ENCODE measurements at regions not wholly inside any gene's neighbourhood (a gene's known extent, or its start where the extent isn't known, plus 50 kb on each side); places are given as distances from the start of the nearest gene placed in this dataset.

- no peaks in the 10 kb centered on the region for H3K36me3 Mint-ChIP-seq (ENCODE audit: low read depth)
- no peak for DNase-seq
- peak overlapping the region; percentile 29 for H3K4me3 Mint-ChIP-seq
- H3K27me3 Mint-ChIP-seq = peaks cover 17% of the 10 kb centered on the region
- no peaks in the 10 kb centered on the region for H3K9me3 Mint-ChIP-seq
- peaks cover 8% of the 10 kb centered on the region for H3K4me1 Mint-ChIP-seq
- intact Hi-C loops (cut with micrococcal nuclease) = no loop called here
- H3K27ac Mint-ChIP-seq = no peak overlapping the region
These were observed 72.8 kb upstream of the ITGA11 start for GRCh38 chr15:68504681-68505170.

DNA sequence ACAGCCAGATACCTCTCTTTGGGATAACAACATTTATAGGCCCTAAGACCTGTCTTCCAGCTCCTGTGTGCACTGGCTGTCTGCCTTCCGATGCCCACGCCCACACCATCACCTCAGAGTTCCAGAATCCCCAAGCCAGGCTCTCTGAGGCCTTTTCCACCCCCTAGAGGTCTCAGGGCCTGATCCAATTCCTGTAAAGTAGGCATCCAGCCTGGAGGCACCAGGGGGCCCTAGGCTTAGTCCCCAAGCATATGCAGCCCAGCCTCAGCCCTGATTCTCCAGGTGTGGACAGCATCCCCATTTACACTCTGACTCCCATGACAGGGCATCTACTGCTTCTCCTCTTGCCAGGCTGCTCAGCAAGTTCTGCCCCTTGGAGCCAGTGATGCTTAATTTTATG, 72.7 kb upstream of the CORO2B start:
- H3K4me1 Mint-ChIP-seq = peaks cover 8% of the 10 kb centered on the region
- H3K36me3 Mint-ChIP-seq (ENCODE audit: low read depth) = no peaks in the 10 kb centered on the region
- DNase-seq = no peak
- intact Hi-C loops (cut with micrococcal nuclease) = no loop called here
- H3K4me3 Mint-ChIP-seq = no peak overlapping the region
- H3K9me3 Mint-ChIP-seq = no peaks in the 10 kb centered on the region
- no peak overlapping the region for H3K27ac Mint-ChIP-seq
- peaks cover 20% of the 10 kb centered on the region for H3K27me3 Mint-ChIP-seq

GRCh38 chr15:68507447-68507846, 71.3 kb upstream of the CORO2B start:
- Mint-ChIP-seq H3K9me3 (peaks cover under 1% of the 10 kb centered on the region), H3K27me3 (peaks cover 26% of the 10 kb centered on the region), H3K27ac (no peak overlapping the region), H3K36me3 (ENCODE audit: low read depth) (no peaks in the 10 kb centered on the region), H3K4me1 (peaks cover 8% of the 10 kb centered on the region), H3K4me3 (no peak overlapping the region)
- no peak for DNase-seq
- intact Hi-C loops (cut with micrococcal nuclease) = no loop called here

DNA sequence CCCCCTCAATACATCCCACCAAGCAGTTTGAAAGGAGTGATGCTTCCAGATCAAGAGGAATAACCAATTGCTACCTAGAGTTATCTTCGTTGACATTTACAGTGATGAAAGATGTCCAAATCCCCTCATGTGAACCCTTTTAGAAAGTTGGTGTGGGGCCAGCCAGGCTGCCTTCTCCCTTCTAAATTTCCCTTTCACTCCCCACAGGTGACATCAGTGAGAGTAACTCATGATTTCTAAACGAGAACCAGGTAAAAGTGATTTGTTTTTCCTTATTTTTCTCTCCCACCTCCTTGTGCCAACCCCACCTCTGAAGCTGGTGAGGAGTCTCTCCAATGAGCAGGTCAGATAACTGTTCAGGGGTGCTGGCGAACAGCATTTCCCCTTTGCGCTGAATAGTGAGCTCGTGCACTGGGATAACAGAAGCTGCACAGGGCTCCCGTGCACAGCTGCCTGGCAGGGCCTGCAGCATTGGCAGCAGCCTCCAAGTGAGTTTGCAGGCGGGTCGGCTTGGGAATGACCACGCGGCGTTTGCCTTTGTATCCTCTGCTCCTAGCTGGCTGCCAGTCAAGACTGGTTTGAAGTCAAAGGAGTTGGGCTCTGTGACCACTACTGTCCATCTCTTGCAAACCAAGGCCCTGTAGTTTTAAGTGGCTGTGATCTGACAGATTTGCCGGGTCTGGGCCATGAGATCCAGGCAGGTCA, 70.2 kb upstream of the CORO2B start:
- Mint-ChIP-seq H3K4me1 (peaks cover 8% of the 10 kb centered on the region), H3K36me3 (ENCODE audit: low read depth) (no peaks in the 10 kb centered on the region), H3K9me3 (peaks cover 4% of the 10 kb centered on the region), H3K27ac (no peak overlapping the region), H3K4me3 (no peak overlapping the region), H3K27me3 (peaks cover 36% of the 10 kb centered on the region)
- DNase-seq = no peak
- intact Hi-C loops (cut with micrococcal nuclease) = no loop called here

DNA sequence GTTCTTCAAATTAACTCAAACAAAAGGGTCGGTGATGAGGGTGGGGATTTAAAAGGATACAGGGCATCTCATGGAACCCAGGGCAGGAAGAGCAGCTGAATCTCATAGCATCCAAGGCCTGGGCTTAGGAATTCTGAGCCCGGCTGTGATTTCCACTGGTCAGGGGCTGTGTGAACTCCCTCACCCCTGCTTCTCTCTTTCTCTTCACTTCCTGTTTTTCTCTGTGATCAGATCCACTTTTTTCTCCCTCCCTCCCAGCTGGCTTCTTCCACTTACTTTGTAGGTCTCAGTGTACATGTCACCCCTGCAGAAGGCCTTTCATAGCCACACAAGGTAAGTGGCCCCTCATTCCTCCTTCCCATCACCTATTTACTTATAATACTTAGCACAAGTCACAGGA, 68.2 kb upstream of the CORO2B start:
- H3K27me3 Mint-ChIP-seq = peaks cover 40% of the 10 kb centered on the region
- no peaks in the 10 kb centered on the region for H3K36me3 Mint-ChIP-seq (ENCODE audit: low read depth)
- H3K9me3 Mint-ChIP-seq = peaks cover 4% of the 10 kb centered on the region
- H3K4me1 Mint-ChIP-seq = no peaks in the 10 kb centered on the region
- intact Hi-C loops (cut with micrococcal nuclease) = no loop called here
- no peak for DNase-seq
- no peak overlapping the region for H3K4me3 Mint-ChIP-seq
- H3K27ac Mint-ChIP-seq = no peak overlapping the region

GRCh38 chr15:68511073-68511991, 67.5 kb upstream of the CORO2B start:
- intact Hi-C loops (cut with micrococcal nuclease) = no loop called here

GRCh38 chr15:68512052-68512451, 66.7 kb upstream of the CORO2B start:
- H3K4me3 Mint-ChIP-seq = no peak overlapping the region
- intact Hi-C loops (cut with micrococcal nuclease) = no loop called here
- peaks cover 34% of the 10 kb centered on the region for H3K27me3 Mint-ChIP-seq
- DNase-seq = no peak
- no peaks in the 10 kb centered on the region for H3K4me1 Mint-ChIP-seq
- no peaks in the 10 kb centered on the region for H3K36me3 Mint-ChIP-seq (ENCODE audit: low read depth)
- H3K9me3 Mint-ChIP-seq = peaks cover 4% of the 10 kb centered on the region
- no peak overlapping the region for H3K27ac Mint-ChIP-seq

More at GRCh38 chr15:68511073-68511991, 67.5 kb upstream of the CORO2B start:
- no peak overlapping the region for H3K27ac Mint-ChIP-seq
- peaks cover 4% of the 10 kb centered on the region for H3K9me3 Mint-ChIP-seq
- H3K27me3 Mint-ChIP-seq = peaks cover 35% of the 10 kb centered on the region
- H3K4me3 Mint-ChIP-seq = no peak overlapping the region
- H3K4me1 Mint-ChIP-seq = no peaks in the 10 kb centered on the region
- no peak for DNase-seq
- H3K36me3 Mint-ChIP-seq (ENCODE audit: low read depth) = no peaks in the 10 kb centered on the region

DNA sequence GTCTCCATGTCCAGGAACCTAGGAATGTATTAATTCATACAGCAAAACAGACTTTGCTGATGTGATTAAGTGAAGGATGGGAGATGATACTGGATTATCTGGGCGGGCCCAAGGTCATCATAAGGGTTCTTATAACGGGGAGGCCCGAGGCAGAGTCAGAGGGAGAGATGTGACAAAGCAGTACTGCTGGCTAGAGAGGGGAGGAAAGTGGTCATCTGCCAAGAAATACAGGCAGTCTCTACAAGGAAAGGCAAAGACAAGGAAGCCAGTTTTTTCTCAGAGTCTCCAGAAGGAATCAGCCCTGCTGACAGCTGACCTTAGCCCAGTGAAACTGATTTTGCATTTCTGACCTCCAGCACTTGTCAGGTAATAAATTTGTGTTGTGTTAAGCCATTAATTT, 66.2 kb upstream of the CORO2B start:
- no peak for DNase-seq
- Mint-ChIP-seq H3K27me3 (peaks cover 34% of the 10 kb centered on the region), H3K4me3 (no peak overlapping the region), H3K36me3 (ENCODE audit: low read depth) (no peaks in the 10 kb centered on the region), H3K27ac (no peak overlapping the region), H3K9me3 (peaks cover 4% of the 10 kb centered on the region), H3K4me1 (no peaks in the 10 kb centered on the region)
- intact Hi-C loops (cut with micrococcal nuclease) = no loop called here

DNA sequence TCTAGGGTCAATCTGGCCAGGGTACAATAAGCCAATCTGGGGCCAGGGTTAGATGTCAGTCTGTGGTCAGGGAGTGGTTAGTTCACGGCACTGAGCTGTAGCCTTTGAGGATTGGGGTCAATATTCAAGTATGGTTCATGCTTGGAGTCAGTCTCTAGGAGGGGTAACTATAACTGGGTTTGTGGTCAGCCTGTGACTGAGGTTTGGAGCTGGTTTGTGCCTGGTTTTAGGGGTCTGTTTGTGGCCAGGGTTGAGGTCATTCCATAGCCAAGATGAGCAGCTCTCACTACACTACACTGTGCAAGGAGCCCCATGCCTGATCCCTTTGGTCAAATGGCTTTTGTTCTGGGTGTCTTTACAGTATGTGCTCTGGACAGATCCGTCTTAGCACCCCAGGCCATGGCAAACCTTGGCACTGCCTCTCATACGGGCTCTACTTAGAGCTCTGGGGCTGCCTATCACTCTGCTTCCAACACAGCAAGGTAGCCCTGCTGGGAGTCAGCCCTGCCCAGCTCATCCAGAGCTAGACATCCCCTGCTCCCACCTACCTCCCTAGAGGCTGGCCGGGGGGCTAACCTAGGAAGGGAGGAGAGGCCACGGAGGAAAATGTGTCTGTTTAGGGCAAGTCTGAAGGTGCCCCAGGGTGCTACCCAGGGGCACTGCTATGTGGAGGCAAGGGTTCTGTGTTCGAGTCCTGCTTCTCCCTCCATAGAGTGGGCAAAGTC, 63.3 kb upstream of the CORO2B start:
- no peak overlapping the region for H3K4me3 Mint-ChIP-seq
- peaks cover 4% of the 10 kb centered on the region for H3K9me3 Mint-ChIP-seq
- no peak for DNase-seq
- H3K4me1 Mint-ChIP-seq = no peaks in the 10 kb centered on the region
- no peak overlapping the region for H3K27ac Mint-ChIP-seq
- H3K27me3 Mint-ChIP-seq = peaks cover 51% of the 10 kb centered on the region
- intact Hi-C loops (cut with micrococcal nuclease) = no loop called here
- no peaks in the 10 kb centered on the region for H3K36me3 Mint-ChIP-seq (ENCODE audit: low read depth)

DNA sequence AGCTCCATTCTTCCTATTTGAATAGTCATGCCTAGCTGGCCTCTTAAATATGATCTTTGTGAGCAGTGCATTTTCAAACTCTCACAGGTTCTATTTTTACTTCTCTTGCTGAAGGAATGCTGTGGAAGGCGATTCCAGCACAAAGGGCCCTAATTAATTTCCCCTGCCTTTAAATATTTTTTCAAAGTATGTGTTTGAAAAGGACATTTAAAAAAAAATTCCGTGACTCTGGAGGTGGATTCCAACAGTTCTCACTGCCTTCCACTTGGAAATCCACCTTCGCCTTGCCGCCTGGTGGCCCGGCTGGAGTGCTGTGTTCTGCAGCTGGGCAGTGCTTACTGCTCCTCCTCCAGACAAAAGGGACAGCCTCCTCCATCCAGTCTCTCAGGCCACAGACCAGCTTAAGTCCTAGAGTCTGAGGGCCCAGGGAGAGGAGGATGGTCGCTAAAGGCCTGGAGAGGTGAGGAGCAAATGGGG, 61.5 kb upstream of the CORO2B start:
- peaks cover 51% of the 10 kb centered on the region for H3K27me3 Mint-ChIP-seq
- DNase-seq = no peak
- no peaks in the 10 kb centered on the region for H3K36me3 Mint-ChIP-seq (ENCODE audit: low read depth)
- H3K4me1 Mint-ChIP-seq = no peaks in the 10 kb centered on the region
- intact Hi-C loops (cut with micrococcal nuclease) = no loop called here
- H3K27ac Mint-ChIP-seq = no peak overlapping the region
- no peak overlapping the region for H3K4me3 Mint-ChIP-seq
- peaks cover 4% of the 10 kb centered on the region for H3K9me3 Mint-ChIP-seq

GRCh38 chr15:68518046-68518445, 60.7 kb upstream of the CORO2B start:
- no peaks in the 10 kb centered on the region for H3K36me3 Mint-ChIP-seq (ENCODE audit: low read depth)
- H3K27me3 Mint-ChIP-seq = peaks cover 53% of the 10 kb centered on the region
- intact Hi-C loops (cut with micrococcal nuclease) = no loop called here
- H3K4me1 Mint-ChIP-seq = no peaks in the 10 kb centered on the region
- H3K27ac Mint-ChIP-seq = no peak overlapping the region
- no peak for DNase-seq
- no peaks in the 10 kb centered on the region for H3K9me3 Mint-ChIP-seq
- no peak overlapping the region for H3K4me3 Mint-ChIP-seq

DNA sequence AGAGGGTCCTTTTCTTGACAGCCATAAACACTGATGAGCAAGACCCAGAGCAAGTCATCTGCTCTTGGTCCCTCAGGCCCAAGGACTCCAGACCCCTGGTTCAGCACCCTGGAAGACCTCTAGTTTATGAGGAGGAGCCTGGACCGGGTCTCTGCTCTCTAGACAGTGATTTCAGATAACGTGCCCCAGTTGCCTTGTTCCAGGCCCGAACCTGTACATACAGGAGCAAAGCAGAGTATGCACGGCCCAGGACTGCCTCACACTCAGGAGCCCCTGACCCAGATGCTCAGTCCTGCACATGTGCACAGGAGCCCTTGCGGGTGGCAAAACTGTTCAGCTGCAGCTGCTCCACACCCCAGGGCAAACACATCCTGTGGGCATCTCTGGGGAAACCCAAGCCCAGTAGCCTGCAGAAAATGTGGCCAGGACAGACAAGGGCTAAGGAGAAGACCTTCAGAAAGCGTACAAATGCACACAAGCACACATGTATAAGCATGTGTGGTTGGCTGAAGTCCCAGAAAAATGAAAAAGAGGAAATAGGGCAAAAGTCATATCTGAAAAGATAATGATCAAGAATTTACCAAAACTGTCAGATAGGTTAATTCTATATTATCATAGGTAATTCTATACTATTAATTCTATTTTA, 59.9 kb upstream of the CORO2B start:
- Mint-ChIP-seq H3K27me3 (peaks cover 52% of the 10 kb centered on the region), H3K4me3 (no peak overlapping the region), H3K36me3 (ENCODE audit: low read depth) (no peaks in the 10 kb centered on the region), H3K27ac (no peak overlapping the region), H3K4me1 (no peaks in the 10 kb centered on the region), H3K9me3 (no peaks in the 10 kb centered on the region)
- intact Hi-C loops (cut with micrococcal nuclease) = no loop called here
- DNase-seq = no peak

All from activated CD4-positive, alpha-beta T cell treated with anti-CD3 and anti-CD28 coated beads, Interleukin-2, amount 10 ng/mL, durations not matched to agents 24 days and 14 days (primary cell).